ENCODE measurements at regions not wholly inside any gene's neighbourhood (a gene's known extent, or its start where the extent isn't known, plus 50 kb on each side); places are given as distances from the start of the nearest gene placed in this dataset.

DNA sequence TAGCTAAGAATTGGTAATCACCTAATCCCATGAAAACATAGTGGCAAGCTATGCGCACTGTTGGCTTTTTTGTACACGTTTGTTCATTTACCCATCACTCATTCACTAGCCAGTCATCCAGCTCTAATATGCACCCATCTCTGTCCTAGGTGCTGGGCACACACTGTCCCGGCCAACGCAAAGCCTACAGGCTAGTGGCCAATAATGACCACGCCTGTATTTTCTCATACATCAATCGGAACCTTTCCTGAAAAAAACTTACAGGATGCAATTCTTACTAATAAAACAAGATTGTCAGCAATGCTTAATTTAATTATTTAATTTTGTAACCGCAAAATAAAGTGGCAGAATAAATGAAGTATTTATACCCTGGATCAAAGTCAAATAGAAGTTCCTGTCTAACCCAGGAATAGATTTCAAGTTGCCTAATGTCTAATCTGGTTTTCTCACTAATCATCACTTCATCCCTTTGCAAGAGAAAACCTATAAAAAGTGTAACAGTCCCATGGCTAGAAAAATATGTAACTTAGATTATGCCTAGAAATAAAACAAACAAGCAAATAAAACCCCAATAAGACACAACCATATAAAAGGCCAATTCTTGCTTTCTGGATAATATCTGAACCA, 143.3 kb upstream of the BLID start:
- Histone ChIP-seq H3K27ac (no peak overlapping the region), H3K4me3 (no peak overlapping the region)
- DNase-seq (ENCODE audit: low spot score), result no peak
- TF ChIP-seq, protein P1, sequence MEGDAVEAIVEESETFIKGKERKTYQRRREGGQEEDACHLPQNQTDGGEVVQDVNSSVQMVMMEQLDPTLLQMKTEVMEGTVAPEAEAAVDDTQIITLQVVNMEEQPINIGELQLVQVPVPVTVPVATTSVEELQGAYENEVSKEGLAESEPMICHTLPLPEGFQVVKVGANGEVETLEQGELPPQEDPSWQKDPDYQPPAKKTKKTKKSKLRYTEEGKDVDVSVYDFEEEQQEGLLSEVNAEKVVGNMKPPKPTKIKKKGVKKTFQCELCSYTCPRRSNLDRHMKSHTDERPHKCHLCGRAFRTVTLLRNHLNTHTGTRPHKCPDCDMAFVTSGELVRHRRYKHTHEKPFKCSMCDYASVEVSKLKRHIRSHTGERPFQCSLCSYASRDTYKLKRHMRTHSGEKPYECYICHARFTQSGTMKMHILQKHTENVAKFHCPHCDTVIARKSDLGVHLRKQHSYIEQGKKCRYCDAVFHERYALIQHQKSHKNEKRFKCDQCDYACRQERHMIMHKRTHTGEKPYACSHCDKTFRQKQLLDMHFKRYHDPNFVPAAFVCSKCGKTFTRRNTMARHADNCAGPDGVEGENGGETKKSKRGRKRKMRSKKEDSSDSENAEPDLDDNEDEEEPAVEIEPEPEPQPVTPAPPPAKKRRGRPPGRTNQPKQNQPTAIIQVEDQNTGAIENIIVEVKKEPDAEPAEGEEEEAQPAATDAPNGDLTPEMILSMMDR (IDR thresholded peaks at IDR 0.05), result no peak

DNA sequence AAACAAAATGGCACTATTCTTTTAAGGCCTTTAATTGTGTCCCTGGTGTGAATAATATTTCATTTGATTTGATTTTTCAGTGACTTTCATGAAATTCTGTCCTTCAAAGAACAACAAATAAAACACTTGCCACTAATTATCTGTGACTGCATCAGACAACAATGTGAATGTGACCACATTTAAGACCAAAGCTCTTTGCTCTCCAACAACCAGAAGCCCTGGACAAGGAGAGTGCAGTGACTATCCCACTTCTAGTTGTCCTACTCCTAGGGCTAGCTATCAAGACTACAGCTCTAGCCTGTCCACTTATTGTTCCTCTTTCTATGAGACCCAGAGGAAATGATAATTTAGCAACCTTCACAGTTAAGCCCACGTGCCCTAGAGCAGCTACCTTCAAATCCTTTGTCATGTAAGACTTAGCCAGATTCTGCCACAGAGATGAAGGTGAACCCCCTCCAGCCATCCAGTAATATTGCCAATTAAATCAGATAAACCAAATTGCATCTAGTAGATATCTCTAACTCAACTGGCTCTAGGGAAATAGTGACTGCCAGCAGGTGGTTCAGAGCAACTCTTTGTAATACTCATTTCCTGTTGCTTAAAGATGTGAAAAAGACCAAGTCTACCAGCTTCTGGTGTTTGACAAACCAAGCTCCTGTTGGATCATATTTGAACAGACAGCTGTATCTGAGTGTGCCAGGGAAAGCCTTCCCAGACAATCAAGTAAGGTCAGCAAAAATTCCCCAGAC, 142.6 kb upstream of the BLID start:
- no peak for DNase-seq (ENCODE audit: low spot score)
- TF ChIP-seq, protein P1 (IDR thresholded peaks at IDR 0.05), result no peak
- H3K27ac ChIP-seq, result no peak overlapping the region
- H3K4me3 ChIP-seq, result no peak overlapping the region

DNA sequence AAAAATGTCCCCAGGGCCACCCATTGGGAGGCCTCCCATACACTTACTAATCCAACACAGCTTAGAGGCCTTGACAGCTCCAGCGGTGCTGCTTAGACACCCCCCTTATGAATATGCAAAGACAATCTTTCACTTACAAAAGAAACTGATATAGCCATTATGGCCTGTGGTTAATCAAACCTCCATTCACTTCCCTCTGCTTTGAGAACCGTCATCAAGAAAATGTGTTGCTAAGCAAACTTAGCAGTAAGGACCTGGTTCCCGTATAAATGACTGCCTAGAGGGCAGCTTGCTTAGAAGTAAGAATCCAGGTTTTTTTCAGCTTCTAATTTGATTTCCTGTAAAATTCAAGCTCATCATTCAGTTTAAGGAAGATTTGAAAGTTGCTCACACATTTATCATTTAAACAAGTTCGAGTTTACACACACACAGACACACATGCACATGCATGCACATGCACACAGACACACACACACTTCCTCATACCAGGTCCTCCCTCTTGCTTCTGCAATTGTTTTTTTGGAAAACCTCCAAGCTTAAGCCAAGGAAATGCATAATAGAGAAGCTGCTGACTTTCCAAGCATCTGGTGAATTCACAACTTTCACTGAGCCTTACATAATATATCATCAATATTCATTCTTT, 137.7 kb upstream of the BLID start:
- H3K4me3 ChIP-seq, result no peak overlapping the region
- no peak overlapping the region for H3K27ac ChIP-seq
- no peak for DNase-seq (ENCODE audit: low spot score)
- TF ChIP-seq, protein P1 (IDR thresholded peaks at IDR 0.05), result no peak

DNA sequence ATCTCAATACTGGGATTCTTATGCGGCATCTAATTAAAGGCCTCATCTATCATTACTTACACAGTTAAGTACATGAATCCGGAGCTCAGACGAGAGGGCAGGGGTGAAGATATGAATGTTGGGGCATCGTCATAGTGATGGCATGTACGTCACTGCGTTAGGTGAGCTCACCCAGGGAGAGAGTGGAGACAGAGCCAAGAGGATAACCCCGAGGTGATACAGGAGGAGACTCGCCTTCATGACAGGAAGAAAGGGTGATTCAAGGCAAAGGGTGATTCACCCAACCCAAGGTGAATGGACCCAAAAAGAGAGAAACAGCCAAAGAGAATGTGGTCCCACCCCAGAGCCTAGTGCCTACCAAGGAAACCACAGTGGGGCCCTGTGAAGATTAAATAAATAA, 132.9 kb upstream of the BLID start:
- no peak for DNase-seq (ENCODE audit: low spot score)
- TF ChIP-seq, protein P1 (IDR thresholded peaks at IDR 0.05), result no peak
- Histone ChIP-seq H3K27ac (no peak overlapping the region), H3K4me3 (no peak overlapping the region)

DNA sequence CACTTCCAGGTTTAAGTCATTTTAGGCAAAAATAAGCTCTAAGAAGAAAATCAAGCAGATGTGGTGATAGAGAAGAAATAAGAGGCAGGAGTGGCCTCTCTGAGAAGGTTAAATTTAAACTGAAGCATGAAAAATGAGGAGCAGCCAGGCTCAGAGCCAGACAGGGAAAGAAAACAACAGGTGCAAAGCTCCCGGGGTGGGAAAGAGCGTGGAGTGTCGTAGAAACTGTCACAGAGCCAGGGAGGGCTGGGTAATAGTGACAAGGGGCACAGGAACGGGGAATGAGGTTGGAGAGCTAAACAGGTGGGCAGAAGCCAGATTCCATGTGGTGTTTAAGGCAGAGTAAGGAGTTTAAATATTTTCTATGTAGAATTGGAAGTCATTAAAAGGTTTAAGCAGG, 132.1 kb upstream of the BLID start:
- H3K27ac ChIP-seq, result no peak overlapping the region
- TF ChIP-seq, protein P1 (IDR thresholded peaks at IDR 0.05), result no peak
- DNase-seq (ENCODE audit: low spot score), result no peak
- no peak overlapping the region for H3K4me3 ChIP-seq

DNA sequence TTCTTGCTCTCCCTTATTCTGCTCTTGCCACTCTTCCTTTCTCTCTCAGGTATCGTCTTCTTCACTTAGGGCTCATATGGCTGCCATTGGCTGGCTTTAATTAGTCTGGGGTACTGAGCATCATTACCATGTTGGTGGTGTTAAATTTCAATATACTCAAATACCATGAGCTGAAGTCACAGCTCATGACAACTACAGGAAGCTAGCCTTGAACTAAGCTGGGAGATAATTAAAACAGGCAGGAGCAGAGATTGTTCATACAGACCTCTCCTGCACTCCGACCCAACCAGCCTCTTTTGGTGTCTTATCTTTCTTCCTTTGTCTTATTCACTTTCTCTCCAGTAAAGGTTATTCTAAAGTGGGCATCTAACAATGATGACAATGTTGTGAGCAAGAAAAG, 130.9 kb upstream of the BLID start:
- DNase-seq (ENCODE audit: low spot score), result no peak
- no peak overlapping the region for H3K27ac ChIP-seq
- H3K4me3 ChIP-seq, result no peak overlapping the region
- TF ChIP-seq, protein P1 (IDR thresholded peaks at IDR 0.05), result no peak
